Activated B cell treated with CpG ODN at 0.5 μM for 24 hours (primary cell): ENCODE measurements at regions not wholly inside any gene's neighbourhood (a gene's known extent, or its start where the extent isn't known, plus 50 kb on each side); places are given as distances from the start of the nearest gene placed in this dataset.

Experiments used
- ATAC-seq: fragments of 200-7000 bp; cut with Tn5 transposase; one replicate; pipeline ENCODE4 v1.10.0; 2021; ENCODE audit warnings: low read depth, mild to moderate bottlenecking, moderate library complexity
- CTCF ChIA-PET: fragments of 350-600 bp; sonication (Branson Sonifier 250); formaldehyde crosslinking; loops from one replicate; lab custom pipeline; 2021; ENCODE audit warnings: antibody characterized with exemption; lab: Charles Lee
- POLR2A ChIA-PET: fragments of 350-600 bp; sonication (Branson Sonifier 250); formaldehyde crosslinking; loops from one replicate; lab custom pipeline; 2021; ENCODE audit warnings: antibody characterized with exemption; lab: Charles Lee
- DNase-seq: peaks from one replicate; pipeline ENCODE4 v3.0.0; 2022
- H3K27ac Mint-ChIP-seq: one replicate; pipeline ENCODE4 v1.8.0; 2020; ENCODE audit warnings: mixed read lengths
- H3K27me3 Mint-ChIP-seq: one replicate; pipeline ENCODE4 v1.8.0; 2021; ENCODE audit warnings: mixed read lengths
- H3K36me3 Mint-ChIP-seq: one replicate; pipeline ENCODE4 v1.8.0; 2021; ENCODE audit warnings: low read depth, mixed read lengths
- H3K4me1 Mint-ChIP-seq: one replicate; pipeline ENCODE4 v1.8.0; 2021; ENCODE audit warnings: mixed read lengths
- H3K4me3 Mint-ChIP-seq: one replicate; pipeline ENCODE4 v1.8.0; 2020; ENCODE audit warnings: mild to moderate bottlenecking, mixed read lengths
- H3K9me3 Mint-ChIP-seq: one replicate; pipeline ENCODE4 v1.8.0; 2020; ENCODE audit warnings: mixed read lengths
- CTCF ChIP-seq: fragments of 200-600 bp; IDR thresholded peaks from one replicate; pipeline ENCODE4 v1.8.0; 2022; ENCODE audit warnings: antibody characterized with exemption, mild to moderate bottlenecking
- intact Hi-C: fragments of 100-400 bp; cut with micrococcal nuclease; formaldehyde crosslinking; loops from one replicate; pipeline ENCODE4 v1.15.1; 2024

- Mint-ChIP-seq H3K36me3 (no peaks in the 10 kb centered on the region), H3K4me1 (peaks cover 27% of the 10 kb centered on the region), H3K4me3 (no peak overlapping the region), H3K27me3 (no peaks in the 10 kb centered on the region), H3K27ac (no peak overlapping the region), H3K9me3 (no peaks in the 10 kb centered on the region)
- DNase-seq (no peak), ATAC-seq (no peak)
- ChIA-PET POLR2A (no interaction called here), CTCF (no interaction called here)
- TF ChIP-seq CTCF: no peak
- intact Hi-C loops: no loop called here
Measured at GRCh38 chr12:123100882-123101281, 50.0 kb downstream of the PITPNM2 start.

- POLR2A ChIA-PET: no interaction called here
- CTCF ChIA-PET: no interaction called here
Measured at GRCh38 chr12:123100450-123100849, 50.4 kb downstream of the PITPNM2 start.

GRCh38 chr12:123099560-123100192 lies 51.2 kb downstream of the PITPNM2 start:
- Mint-ChIP-seq H3K36me3 (no peaks in the 10 kb centered on the region), H3K9me3 (no peaks in the 10 kb centered on the region), H3K4me1 (peaks cover 21% of the 10 kb centered on the region), H3K27me3 (no peaks in the 10 kb centered on the region), H3K4me3 (no peak overlapping the region), H3K27ac (no peak overlapping the region)
- POLR2A ChIA-PET: no interaction called here
- no peak for TF ChIP-seq CTCF
- intact Hi-C loops: no loop called here
- DNase-seq (no peak), ATAC-seq (no peak)
- CTCF ChIA-PET: no interaction called here

More at GRCh38 chr12:123100450-123100849, 50.4 kb downstream of the PITPNM2 start:
- ATAC-seq (no peak), DNase-seq (no peak)
- Mint-ChIP-seq H3K36me3 (no peaks in the 10 kb centered on the region), H3K4me3 (no peak overlapping the region), H3K27me3 (no peaks in the 10 kb centered on the region), H3K4me1 (peaks cover 23% of the 10 kb centered on the region), H3K9me3 (no peaks in the 10 kb centered on the region), H3K27ac (no peak overlapping the region)
- TF ChIP-seq CTCF: no peak
- intact Hi-C loops: no loop called here

GRCh38 chr12:123098780-123099179 lies 52.1 kb downstream of the PITPNM2 start:
- Mint-ChIP-seq H3K27ac (no peak overlapping the region), H3K4me1 (peaks cover 21% of the 10 kb centered on the region), H3K9me3 (no peaks in the 10 kb centered on the region), H3K27me3 (no peaks in the 10 kb centered on the region), H3K4me3 (no peak overlapping the region), H3K36me3 (no peaks in the 10 kb centered on the region)
- no peak for TF ChIP-seq CTCF
- intact Hi-C loops: no loop called here
- DNase-seq (no peak), ATAC-seq (no peak)
- POLR2A ChIA-PET: no interaction called here
- CTCF ChIA-PET: no interaction called here

GRCh38 chr12:123097561-123098084 lies 53.3 kb downstream of the PITPNM2 start:
- Mint-ChIP-seq H3K27me3 (no peaks in the 10 kb centered on the region), H3K4me3 (no peak overlapping the region), H3K27ac (no peak overlapping the region), H3K36me3 (no peaks in the 10 kb centered on the region), H3K4me1 (peaks cover 21% of the 10 kb centered on the region), H3K9me3 (no peaks in the 10 kb centered on the region)
- no peak for ATAC-seq
- TF ChIP-seq CTCF: no peak
- ChIA-PET POLR2A (no interaction called here), CTCF (no interaction called here)
- intact Hi-C loops: no loop called here
- DNase-seq: no peak
